ENCODE measurements at regions not wholly inside any gene's neighbourhood (a gene's known extent, or its start where the extent isn't known, plus 50 kb on each side); places are given as distances from the start of the nearest gene placed in this dataset.
A peak's percentile ranks its signal among the peaks of the same experiment; 100 is the strongest.

- no peak for TF ChIP-seq CTCF (IDR thresholded peaks at IDR 0.05; ENCODE audit: extremely low read depth, insufficient read depth, missing control alignments)
- in situ Hi-C loops (cut with MboI; ENCODE audit: low pct_unique_long_range_greater_than_20kb, low sequenced_read_pairs, unreplicated experiment), result no loop called here
- DNase-seq (ENCODE audit: low spot score), result no peak
These were observed 1539.2 kb upstream of the PIK3C3 start for GRCh38 chr18:40415821-40416220.

- in situ Hi-C loops (cut with MboI; ENCODE audit: low pct_unique_long_range_greater_than_20kb, low sequenced_read_pairs, unreplicated experiment), result no loop called here
- DNase-seq (ENCODE audit: low spot score), result no peak
- no peak for TF ChIP-seq CTCF (IDR thresholded peaks at IDR 0.05; ENCODE audit: extremely low read depth, insufficient read depth, missing control alignments)
These were observed 1539.8 kb upstream of the PIK3C3 start for GRCh38 chr18:40415176-40415791.

- no peak for DNase-seq (ENCODE audit: low spot score)
- TF ChIP-seq CTCF (IDR thresholded peaks at IDR 0.05; ENCODE audit: extremely low read depth, insufficient read depth, missing control alignments), result no peak
- in situ Hi-C loops (cut with MboI; ENCODE audit: low pct_unique_long_range_greater_than_20kb, low sequenced_read_pairs, unreplicated experiment), result no loop called here
These were observed 1540.8 kb upstream of the PIK3C3 start for GRCh38 chr18:40414155-40414754.

- no peak for DNase-seq (ENCODE audit: low spot score)
- peak; percentile 10 for TF ChIP-seq CTCF (IDR thresholded peaks at IDR 0.05; ENCODE audit: extremely low read depth, insufficient read depth, missing control alignments)
- in situ Hi-C loops (cut with MboI; ENCODE audit: low pct_unique_long_range_greater_than_20kb, low sequenced_read_pairs, unreplicated experiment), result no loop called here
These were observed 1541.9 kb upstream of the PIK3C3 start for GRCh38 chr18:40413160-40413559.

- TF ChIP-seq CTCF (IDR thresholded peaks at IDR 0.05; ENCODE audit: extremely low read depth, insufficient read depth, missing control alignments), result no peak
- no peak for DNase-seq (ENCODE audit: low spot score)
- in situ Hi-C loops (cut with MboI; ENCODE audit: low pct_unique_long_range_greater_than_20kb, low sequenced_read_pairs, unreplicated experiment), result no loop called here
These were observed 1542.6 kb upstream of the PIK3C3 start for GRCh38 chr18:40412410-40412809.

GRCh38 chr18:40407909-40408308 lies 1547.1 kb upstream of the PIK3C3 start:
- no peak for DNase-seq (ENCODE audit: low spot score)
- no peak for TF ChIP-seq CTCF (IDR thresholded peaks at IDR 0.05; ENCODE audit: extremely low read depth, insufficient read depth, missing control alignments)
- in situ Hi-C loops (cut with MboI; ENCODE audit: low pct_unique_long_range_greater_than_20kb, low sequenced_read_pairs, unreplicated experiment), result no loop called here
